ENCODE measurements at regions not wholly inside any gene's neighbourhood (a gene's known extent, or its start where the extent isn't known, plus 50 kb on each side); places are given as distances from the start of the nearest gene placed in this dataset.
"Not testable (repeated sequence)": the region's sequence is repeated elsewhere in the genome, so short reads cannot be mapped to it uniquely, and the experiment has no call there.

- no peak for DNase-seq
- intact Hi-C loops (cut with DNase I) = no loop called here
Measured at GRCh38 chr22:11325767-11326166, 4202.2 kb upstream of the OR11H1 start.

- DNase-seq; intact Hi-C loops (cut with DNase I): not testable (repeated sequence)
Measured at GRCh38 chr22:11341387-11342068, 4186.5 kb upstream of the OR11H1 start.

- intact Hi-C loops (cut with DNase I); DNase-seq: not testable (repeated sequence)
Measured at GRCh38 chr22:11351181-11351580, 4176.8 kb upstream of the OR11H1 start.

DNA sequence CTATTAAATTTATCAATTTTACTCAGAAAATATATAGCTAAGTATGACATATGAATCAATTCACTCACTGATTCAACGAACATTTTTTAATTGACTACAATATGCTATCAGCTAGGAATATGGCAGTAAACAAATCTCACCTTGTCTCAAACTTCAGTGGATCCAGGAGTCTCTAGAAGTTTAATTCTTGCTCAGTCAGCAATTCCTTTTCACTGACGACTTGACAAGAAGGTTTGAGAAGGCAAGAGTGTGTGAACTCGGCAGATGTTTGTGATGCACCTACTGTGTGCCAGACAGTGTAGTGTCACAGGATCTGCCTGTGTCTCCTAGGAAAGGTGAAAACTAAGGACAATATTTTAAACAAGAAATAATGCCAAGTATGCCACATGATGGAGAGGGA is 4175.7 kb upstream of the OR11H1 start:
- DNase-seq; intact Hi-C loops (cut with DNase I): not testable (repeated sequence)

DNA sequence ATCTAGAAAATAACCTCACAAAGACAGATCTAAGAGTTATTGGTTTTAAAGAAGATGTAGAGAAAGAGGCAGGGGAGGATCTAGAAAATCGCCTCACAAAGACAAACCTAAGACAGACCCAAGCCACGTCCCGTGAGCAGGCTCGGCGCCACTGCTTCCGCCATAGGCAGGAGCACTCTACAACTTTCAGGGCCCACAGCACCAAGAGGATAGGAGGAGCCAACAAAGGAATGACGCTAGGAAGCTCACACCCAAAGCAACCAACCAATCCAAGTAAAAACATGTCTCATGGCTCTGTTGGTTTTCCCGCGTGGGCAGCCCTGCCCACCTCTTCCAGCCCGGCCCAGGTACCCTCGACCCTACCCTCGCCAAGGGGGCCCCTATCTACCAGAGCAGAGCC is 4167.4 kb upstream of the OR11H1 start:
- DNase-seq = no peak
- intact Hi-C loops (cut with DNase I) = no loop called here

DNA sequence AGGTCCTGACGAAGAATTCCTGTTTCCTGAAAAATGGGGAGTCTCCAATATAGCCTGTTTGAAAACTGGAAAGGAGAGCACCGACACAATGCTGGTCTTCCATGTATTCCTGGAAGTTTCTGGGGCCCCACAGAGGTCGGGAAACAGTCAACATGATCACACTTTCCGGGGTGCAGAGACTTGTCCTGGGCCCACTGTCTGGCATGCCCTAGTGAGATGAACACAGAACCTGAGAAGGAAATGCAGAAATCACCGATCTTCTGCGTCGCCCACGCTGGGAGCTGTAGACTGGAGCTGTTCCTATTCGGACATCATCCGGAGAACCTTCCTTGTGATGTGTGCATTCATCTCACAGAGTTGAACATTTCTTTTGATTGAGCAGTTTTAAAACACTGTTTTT is 4166.5 kb upstream of the OR11H1 start:
- not testable (repeated sequence) for DNase-seq

DNA sequence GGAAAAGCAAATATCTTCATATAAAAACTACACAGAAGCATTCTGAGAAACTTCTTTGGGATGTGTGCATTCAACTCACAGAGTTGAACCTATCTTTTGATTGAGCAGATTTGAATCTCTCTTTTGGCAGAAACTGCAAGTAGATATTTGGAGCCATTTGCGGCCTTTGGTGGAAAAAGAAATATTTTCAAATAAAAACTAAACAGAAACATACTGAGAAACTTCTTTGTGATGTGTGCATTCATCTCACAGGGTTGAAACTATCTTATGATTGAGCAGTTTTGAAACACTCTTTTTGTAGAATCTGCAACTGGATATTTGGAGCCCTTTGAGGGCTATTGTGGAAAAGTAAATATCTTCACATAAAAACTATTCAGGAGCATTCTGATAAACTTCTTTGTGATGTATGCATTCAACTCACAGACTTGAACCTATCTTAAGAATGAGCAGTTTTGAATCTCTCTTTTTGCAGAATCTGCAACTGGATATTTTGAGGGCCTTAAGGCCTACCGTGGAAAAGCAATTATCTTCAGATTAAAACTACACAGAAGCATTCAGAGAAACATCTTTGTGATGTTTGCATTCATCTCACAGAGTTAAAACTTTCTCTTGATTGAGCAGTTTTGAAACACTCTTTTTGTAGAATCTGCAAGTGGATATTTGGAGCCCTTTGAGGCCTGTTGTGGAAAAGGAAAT is 4158.2 kb upstream of the OR11H1 start:
- DNase-seq; intact Hi-C loops (cut with DNase I): not testable (repeated sequence)

More for the DNA sequence above, 4166.5 kb upstream of the OR11H1 start:
- intact Hi-C loops (cut with DNase I) = not testable (repeated sequence)

- intact Hi-C loops (cut with DNase I) = not testable (repeated sequence)
Measured at GRCh38 chr22:11370311-11370710, 4157.7 kb upstream of the OR11H1 start.

More at GRCh38 chr22:11370311-11370710, 4157.7 kb upstream of the OR11H1 start:
- DNase-seq = not testable (repeated sequence)

Data from head of caudate nucleus (tissue), 42 donors.